Breast epithelium (tissue), 4 donors: ENCODE measurements at regions not wholly inside any gene's neighbourhood (a gene's known extent, or its start where the extent isn't known, plus 50 kb on each side); places are given as distances from the start of the nearest gene placed in this dataset.
"Not testable (repeated sequence)": the region's sequence is repeated elsewhere in the genome, so short reads cannot be mapped to it uniquely, and the experiment has no call there.

Experiments
- DNase-seq, 2 donors: peaks; one replicate each; pipeline ENCODE4 v3.0.0-alpha.2; 2019; ENCODE audit warnings: low spot score in 2 of 2
- H3K27ac ChIP-seq, 2 donors: fragments of 200-600 bp; sonication (generic) in 1 of 2; one replicate each; pipeline ENCODE4 v1.5.1; 2016 to 2019; ENCODE audit warnings: mild to moderate bottlenecking in 1 of 2
- H3K27me3 ChIP-seq, 2 donors: fragments of 200-600 bp; sonication (generic) in 1 of 2; one replicate each; pipeline versions ENCODE4 v1.5.1 to v1.6.0; 2017 to 2019; ENCODE audit warnings: control low read depth in 1 of 2, mild to moderate bottlenecking in 1 of 2
- H3K36me3 ChIP-seq: fragments of 200-600 bp; one replicate; pipeline ENCODE4 v1.5.1; 2019
- H3K4me1 ChIP-seq, 2 donors: fragments of 200-600 bp; sonication (generic); one replicate each; pipeline ENCODE4 v1.5.1; 2016 to 2019; ENCODE audit warnings: control low read depth in 1 of 2
- H3K4me3 ChIP-seq, 3 donors: fragments of 200-600 bp; sonication (generic); 1 replicate in 2 of 3; 2 replicates in 1 of 3; pipeline ENCODE4 v1.5.1; 2016 to 2019; ENCODE audit warnings: mild to moderate bottlenecking in 3 of 3, moderate library complexity in 2 of 3
- H3K9me3 ChIP-seq, 2 donors: fragments of 200-600 bp; sonication (generic) in 1 of 2; one replicate each; pipeline ENCODE4 v1.5.1; 2016 to 2019; ENCODE audit warnings: control low read depth in 1 of 2
- CTCF ChIP-seq, 3 donors: fragments of 450-650 bp; IDR thresholded peaks; one replicate each; pipeline ENCODE4 v1.5.1; 2016 to 2017; ENCODE audit warnings: antibody characterized with exemption in 3 of 3, mild to moderate bottlenecking in 3 of 3, moderate library complexity in 3 of 3
- POLR2A ChIP-seq: fragments of 450-650 bp; IDR thresholded peaks from one replicate; pipeline ENCODE4 v1.6.1; 2016; ENCODE audit warnings: antibody characterized with exemption, mild to moderate bottlenecking, moderate library complexity
- POLR2AphosphoS5 ChIP-seq, 3 donors: sonication (generic); formaldehyde crosslinking; IDR thresholded peaks; one replicate each; pipeline ENCODE4 v1.6.1; 2017; ENCODE audit warnings: antibody characterized with exemption in 3 of 3
- intact Hi-C: fragments of 100-400 bp; cut with DNase I; formaldehyde crosslinking; loops from one replicate; pipeline ENCODE4 v1.15.1; 2023; ENCODE audit warnings: low total_unique reads

- H3K4me1 ChIP-seq: no peaks in the 10 kb centered on the region
- no peak overlapping the region for H3K4me3 ChIP-seq
- no peaks in the 10 kb centered on the region for H3K9me3 ChIP-seq
- no peaks in the 10 kb centered on the region for H3K27me3 ChIP-seq
- TF ChIP-seq CTCF (IDR thresholded peaks at IDR 0.05) (no peak), POLR2A (no peak), POLR2AphosphoS5 (IDR thresholded peaks at IDR 0.05) (no peak)
- no peak for DNase-seq
- intact Hi-C loops: no loop called here
- H3K27ac ChIP-seq: no peak overlapping the region
- no peaks in the 10 kb centered on the region for H3K36me3 ChIP-seq
These were observed 206.5 kb downstream of the FAM181B start for GRCh38 chr11:82527081-82527584.

- Histone ChIP-seq H3K4me1 (no peaks in the 10 kb centered on the region), H3K36me3 (no peaks in the 10 kb centered on the region), H3K4me3 (no peak overlapping the region), H3K27me3 (no peaks in the 10 kb centered on the region), H3K9me3 (no peaks in the 10 kb centered on the region), H3K27ac (no peak overlapping the region)
- intact Hi-C loops: no loop called here
- TF ChIP-seq CTCF (IDR thresholded peaks at IDR 0.05) (no peak), POLR2A (no peak), POLR2AphosphoS5 (IDR thresholded peaks at IDR 0.05) (no peak)
- no peak for DNase-seq
These were observed 210.5 kb downstream of the FAM181B start for GRCh38 chr11:82523141-82523540.

- intact Hi-C loops: no loop called here
- Histone ChIP-seq H3K9me3 (no peaks in the 10 kb centered on the region), H3K36me3 (no peaks in the 10 kb centered on the region), H3K4me3 (no peak overlapping the region), H3K4me1 (no peaks in the 10 kb centered on the region), H3K27me3 (no peaks in the 10 kb centered on the region), H3K27ac (no peak overlapping the region)
- TF ChIP-seq POLR2AphosphoS5 (IDR thresholded peaks at IDR 0.05) (no peak), CTCF (IDR thresholded peaks at IDR 0.05) (no peak), POLR2A (no peak)
- DNase-seq: no peak
These were observed 212.2 kb downstream of the FAM181B start for GRCh38 chr11:82521427-82521826.

GRCh38 chr11:82507288-82507687, 226.4 kb downstream of the FAM181B start:
- intact Hi-C loops: no loop called here
- no peak for TF ChIP-seq CTCF (IDR thresholded peaks at IDR 0.05)
- no peak for TF ChIP-seq POLR2AphosphoS5 (IDR thresholded peaks at IDR 0.05)
- TF ChIP-seq POLR2A: no peak
- Histone ChIP-seq H3K27me3 (no peaks in the 10 kb centered on the region), H3K27ac (no peak overlapping the region), H3K4me3 (no peak overlapping the region), H3K36me3 (no peaks in the 10 kb centered on the region), H3K9me3 (no peaks in the 10 kb centered on the region), H3K4me1 (no peaks in the 10 kb centered on the region)
- DNase-seq: no peak

GRCh38 chr11:82505379-82505778, 228.3 kb downstream of the FAM181B start:
- no peaks in the 10 kb centered on the region for H3K27me3 ChIP-seq
- H3K9me3 ChIP-seq: no peaks in the 10 kb centered on the region
- H3K36me3 ChIP-seq: no peaks in the 10 kb centered on the region
- no peak overlapping the region for H3K4me3 ChIP-seq
- no peak for DNase-seq
- H3K4me1 ChIP-seq: no peaks in the 10 kb centered on the region
- TF ChIP-seq CTCF (IDR thresholded peaks at IDR 0.05) (no peak), POLR2AphosphoS5 (IDR thresholded peaks at IDR 0.05) (no peak), POLR2A (no peak)
- no peak overlapping the region for H3K27ac ChIP-seq
- intact Hi-C loops: no loop called here

- not testable (repeated sequence) for H3K4me1 ChIP-seq, DNase-seq
These were observed 232.5 kb downstream of the FAM181B start for GRCh38 chr11:82501174-82501573.

More at GRCh38 chr11:82501174-82501573, 232.5 kb downstream of the FAM181B start:
- H3K9me3 ChIP-seq, H3K4me3 ChIP-seq, H3K36me3 ChIP-seq, intact Hi-C loops, H3K27ac ChIP-seq, H3K27me3 ChIP-seq: not testable (repeated sequence)
